ENCODE measurements at regions not wholly inside any gene's neighbourhood (a gene's known extent, or its start where the extent isn't known, plus 50 kb on each side); places are given as distances from the start of the nearest gene placed in this dataset.
"Not testable (repeated sequence)": the region's sequence is repeated elsewhere in the genome, so short reads cannot be mapped to it uniquely, and the experiment has no call there.

DNA sequence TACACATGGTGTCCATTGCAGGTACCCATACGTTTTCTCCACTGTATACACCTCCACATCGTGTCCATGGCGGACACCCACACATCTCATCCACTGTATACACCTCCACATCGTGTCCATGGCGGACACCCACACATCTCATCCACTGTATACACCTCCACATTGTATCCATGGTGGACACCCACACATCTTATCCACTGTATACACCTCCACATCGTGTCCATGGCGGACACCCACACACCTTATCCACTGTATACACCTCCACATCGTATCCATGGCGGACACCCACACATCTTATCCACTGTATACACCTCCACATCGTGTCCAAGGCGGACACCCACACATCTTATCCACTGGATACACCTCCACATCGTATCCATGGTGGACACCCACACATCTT lies 50.4 kb upstream of the TTC34 start:
- not testable (repeated sequence) for DNase-seq

GRCh38 chr1:2853711-2854110 lies 52.2 kb upstream of the TTC34 start:
- no peak for DNase-seq

DNA sequence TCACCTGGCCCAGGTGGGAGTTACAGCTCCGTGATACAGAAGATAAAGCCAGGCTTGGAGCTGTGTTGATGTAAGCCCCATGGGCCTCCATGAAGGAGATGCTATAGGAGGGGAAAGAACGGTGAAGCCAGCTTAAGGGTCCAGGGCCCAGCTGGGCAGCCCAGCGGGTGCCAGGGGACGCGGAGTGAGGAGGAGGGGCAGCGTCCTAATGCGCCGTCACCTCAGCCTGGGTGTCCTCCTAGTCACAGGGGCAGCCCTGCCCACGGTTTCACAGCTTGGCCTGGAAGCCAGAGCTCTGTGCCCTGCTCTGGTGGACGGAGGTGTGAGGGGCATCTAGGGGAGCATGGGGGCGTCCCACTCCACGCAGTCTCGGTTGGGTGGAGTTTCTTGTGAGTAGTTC lies 52.7 kb upstream of the TTC34 start:
- DNase-seq: no peak

GRCh38 chr1:2854611-2855010 lies 53.1 kb upstream of the TTC34 start:
- no peak for DNase-seq

DNA sequence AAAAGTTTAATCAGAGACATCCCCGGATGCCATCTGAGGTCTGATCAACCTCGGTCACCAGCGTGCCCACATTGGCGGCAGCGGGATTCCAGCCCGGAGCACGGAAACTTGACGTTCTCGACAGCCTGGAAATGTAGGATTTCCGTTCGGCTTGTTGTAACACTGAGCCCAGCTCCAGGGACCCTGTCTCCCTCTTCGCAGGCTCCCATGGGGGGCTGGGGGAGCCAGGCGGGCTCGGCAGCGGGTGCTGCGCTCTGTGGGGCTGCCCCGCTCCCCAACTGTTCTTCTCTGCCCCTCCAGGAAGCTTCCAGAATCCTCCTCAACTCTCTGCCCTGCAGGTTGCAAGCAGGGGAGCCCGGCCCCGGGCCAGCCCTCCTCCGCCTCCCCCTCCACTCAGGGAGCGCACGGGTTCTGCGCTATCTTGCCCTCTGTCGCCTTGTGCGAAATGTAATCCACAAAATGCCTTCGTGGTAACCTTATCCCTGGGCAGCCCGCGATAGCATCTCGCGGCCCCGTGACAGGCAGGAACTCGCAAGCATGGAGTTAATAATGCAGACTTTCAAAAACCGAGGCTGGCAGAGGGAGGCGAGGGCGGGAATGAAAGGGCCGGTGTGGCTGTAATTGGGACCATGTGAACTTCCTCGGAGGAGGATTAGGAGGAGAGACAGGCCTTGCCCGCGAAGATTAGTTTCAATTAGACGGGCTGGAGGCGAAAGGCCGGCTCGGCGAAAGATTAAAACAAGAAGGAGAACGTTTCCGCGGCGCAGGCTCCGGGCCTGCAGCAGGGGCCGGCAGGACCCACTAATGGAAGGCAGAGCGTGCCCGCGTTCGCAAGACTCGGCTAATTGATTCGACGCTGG lies 53.9 kb upstream of the TTC34 start:
- DNase-seq: no peak

DNA sequence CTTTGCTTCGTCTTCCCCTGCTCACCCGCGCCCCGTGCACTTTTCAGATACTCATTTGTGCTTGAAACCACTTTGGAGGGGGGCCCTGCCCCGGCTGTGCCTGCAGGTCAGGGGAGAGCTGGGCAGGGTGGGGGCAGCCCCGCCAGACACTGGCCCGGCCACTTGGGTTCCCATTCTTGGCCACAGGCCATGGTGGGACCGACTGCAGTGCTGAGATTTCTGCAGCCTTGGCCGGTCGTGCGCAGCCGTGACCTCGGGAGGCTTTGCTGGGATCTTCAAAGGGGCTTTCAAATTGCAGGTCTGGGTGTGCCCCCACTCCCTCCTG lies 54.5 kb upstream of the TTC34 start:
- no peak for DNase-seq

- DNase-seq: no peak
Observed at GRCh38 chr1:2856676-2857375, 55.3 kb upstream of the TTC34 start.

GRCh38 chr1:2857521-2857920 lies 56.0 kb upstream of the TTC34 start:
- DNase-seq: no peak

GRCh38 chr1:2858676-2859075 lies 57.2 kb upstream of the TTC34 start:
- no peak for DNase-seq

GRCh38 chr1:2859219-2859880 lies 57.9 kb upstream of the TTC34 start:
- DNase-seq: no peak

GRCh38 chr1:2859881-2860430 lies 58.5 kb upstream of the TTC34 start:
- no peak for DNase-seq

GRCh38 chr1:2860476-2861142 lies 59.1 kb upstream of the TTC34 start:
- DNase-seq: no peak

DNA sequence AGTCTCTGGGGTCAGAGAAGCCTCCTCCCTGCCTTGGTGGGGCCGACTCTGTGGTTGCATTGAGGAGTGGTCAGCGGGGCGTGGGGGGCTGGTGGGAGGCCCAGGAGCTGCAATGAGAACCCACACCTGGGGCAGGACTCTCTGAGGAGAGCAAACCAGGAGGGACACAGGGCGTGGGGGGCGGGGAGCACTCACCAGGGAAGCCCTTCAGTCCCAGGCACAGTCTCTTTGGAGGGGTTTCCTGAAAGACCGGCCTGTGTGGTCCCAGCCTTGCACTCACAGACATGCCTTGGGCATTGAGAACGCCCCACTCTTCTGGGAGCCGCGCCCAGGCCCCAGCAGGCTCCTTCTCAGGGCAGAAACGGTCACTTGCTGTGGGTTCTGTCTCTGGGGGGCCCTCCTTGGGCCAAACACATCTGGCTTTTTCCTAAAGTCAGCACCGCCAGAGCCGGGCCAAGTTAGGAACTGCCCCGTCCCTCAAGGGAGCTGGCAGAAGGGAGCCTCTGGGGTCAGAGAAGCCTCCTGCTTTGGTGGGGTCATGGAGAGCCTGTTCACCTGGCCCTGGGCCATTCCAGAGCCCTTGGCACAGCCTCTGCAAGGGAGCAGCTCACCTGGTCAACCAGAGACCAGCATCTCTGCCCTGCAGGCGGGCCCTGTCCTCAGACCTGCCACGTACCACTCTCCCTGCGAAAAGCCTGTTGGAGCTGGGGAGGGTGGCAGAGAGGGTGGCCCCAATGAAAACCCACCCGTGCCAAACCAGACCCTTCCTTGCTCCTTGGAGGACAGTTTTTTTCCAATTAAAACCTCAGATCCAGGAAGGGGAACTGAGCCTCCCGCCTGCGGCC lies 59.9 kb upstream of the TTC34 start:
- DNase-seq: no peak

DNA sequence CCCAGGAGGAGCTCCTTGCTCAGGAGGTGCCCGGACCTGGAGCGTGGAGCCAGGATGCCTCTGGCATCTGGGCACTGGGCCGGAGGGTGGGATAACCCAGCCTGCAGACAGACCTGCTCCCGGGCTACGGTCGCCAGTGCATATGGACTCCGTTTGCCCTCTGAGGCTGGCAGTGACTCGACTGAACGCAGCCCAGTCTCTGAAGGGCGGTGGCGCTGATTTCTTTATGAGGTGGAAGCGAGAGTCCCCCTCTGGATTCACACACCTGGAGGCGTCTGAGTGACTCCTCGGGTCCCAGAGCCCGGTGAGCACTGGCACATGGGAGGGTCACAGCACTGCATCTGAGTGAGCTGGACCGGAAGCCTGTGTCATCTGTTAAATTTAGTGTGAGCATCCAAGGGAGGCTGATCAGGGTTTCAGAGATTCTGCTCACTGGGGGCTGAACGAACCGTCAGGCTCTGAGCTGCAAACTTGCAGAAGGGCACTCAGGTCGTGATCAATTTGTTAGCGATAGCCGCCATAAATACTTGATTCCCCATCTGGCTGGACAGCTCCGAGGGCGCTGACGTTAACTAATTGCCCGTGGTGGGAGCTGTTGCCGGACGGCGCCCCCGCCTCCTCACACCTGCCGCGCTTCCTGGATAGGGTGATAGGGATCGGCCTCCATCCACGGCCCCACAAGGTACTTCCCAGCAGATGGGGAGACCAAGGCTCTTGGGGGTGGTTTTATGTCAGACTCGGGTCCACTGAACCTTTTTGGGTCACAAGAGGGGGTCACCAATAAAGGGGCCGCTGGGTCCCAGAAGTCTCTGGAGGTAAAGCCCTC lies 60.7 kb upstream of the TTC34 start:
- no peak for DNase-seq

DNA sequence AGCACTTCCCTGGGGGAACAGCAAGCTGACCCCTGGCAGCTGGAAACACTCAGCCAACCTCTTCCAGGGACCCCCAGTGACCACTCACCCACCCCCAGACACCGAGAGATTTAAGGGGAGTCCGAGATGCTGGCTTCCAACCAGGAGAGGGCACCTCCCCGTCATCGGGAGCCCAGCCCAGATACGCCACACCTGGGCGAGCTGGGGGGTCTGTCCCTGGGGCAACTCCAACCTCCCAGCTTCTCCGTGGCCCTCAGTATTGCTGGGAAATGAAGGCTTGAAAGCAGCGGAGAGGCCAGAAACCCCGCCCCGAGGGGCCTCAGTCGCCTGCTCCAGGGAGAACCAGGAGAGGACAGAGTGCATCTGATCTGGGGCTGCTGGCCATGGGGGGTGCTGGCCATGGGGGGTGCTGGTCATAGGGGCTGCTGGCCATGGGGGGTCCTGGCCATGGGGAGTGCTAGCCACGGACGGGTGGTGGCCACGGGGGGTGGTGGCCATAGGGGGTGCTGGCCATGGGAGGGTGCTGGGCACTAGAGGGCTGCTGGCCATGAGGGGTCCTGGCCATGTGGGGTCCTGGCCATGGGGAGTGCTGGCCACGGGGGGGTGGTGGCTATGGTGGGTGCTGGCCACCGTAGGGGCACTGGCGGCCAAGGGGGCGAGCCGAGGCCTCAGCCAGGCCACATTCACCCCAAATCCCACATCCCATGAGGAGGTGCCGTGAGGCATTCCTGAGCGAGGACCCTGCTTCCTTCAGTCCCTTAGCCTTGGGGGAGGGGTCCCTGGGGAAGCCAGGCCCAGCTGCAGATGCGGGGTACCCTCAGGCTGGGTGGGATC lies 61.5 kb upstream of the TTC34 start:
- no peak for DNase-seq

DNA sequence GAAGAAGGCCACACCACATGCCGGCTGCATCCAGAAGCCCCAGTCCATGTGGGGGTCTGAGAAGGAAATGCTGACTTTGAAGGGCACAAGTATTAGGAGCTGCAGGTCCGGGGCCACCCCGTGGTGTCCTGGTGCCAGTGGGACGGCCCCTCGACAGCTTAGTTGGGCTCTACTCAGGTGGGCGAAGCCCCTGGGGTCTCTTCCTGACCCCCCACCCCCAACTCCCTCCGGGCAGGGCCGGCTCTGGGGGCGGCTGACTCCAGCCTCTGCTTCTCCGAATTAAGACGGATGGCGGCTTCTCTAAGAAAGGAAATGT lies 62.1 kb upstream of the TTC34 start:
- no peak for DNase-seq

DNA sequence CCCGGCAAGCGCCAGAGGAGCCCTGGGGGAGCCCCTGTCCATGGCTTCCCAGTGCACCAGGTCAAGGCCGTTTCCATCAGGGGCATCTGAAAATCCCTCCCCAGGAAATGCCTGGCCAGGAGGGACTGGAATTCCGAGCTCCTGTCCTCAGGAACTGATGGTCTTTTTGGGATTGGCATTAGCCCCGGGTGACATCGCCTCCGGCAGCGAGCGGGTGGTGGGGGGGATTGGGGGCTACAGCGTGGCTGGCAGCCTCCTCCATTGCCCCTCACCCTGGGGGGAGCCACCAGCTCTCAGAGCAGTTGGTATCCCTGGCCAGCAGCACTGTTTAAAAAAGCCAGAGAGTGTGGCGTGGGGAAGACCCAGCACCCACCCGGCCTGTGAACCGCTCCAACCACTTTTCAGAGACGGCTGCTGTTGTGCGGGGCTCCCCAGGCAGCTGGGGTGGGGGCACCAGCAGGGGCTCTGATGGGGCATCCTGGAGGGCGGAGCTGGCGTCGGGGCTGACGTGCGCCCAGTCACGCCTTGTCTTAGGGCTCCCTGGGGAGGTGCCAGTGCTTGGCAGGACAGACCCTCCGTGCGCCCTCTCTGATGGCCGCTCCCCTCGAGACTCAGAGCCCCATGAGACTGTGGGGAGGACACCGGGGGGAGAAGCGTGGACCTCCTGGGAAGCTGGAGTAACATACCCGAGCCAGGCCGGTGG lies 62.9 kb upstream of the TTC34 start:
- DNase-seq: no peak

DNA sequence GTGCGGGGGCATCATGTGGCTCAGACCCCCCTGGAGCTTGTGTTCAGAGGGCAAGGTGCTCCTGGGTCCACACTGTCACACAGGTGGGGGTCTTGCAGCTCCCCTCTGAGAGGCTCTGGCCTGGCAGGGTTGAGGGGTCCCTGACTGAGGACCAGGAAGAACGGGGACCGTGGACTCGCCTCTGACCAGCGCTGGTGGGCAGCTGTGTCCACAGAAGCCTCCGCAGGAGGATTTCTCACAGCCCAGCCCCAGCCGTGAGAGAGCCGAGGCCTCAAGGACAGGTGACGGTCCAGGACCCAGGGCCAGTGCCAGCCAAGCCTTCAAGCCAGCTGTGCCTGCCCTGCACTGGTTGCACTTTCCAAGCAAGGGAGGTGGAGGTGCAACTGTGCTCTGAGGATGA lies 63.5 kb upstream of the TTC34 start:
- DNase-seq: no peak

DNA sequence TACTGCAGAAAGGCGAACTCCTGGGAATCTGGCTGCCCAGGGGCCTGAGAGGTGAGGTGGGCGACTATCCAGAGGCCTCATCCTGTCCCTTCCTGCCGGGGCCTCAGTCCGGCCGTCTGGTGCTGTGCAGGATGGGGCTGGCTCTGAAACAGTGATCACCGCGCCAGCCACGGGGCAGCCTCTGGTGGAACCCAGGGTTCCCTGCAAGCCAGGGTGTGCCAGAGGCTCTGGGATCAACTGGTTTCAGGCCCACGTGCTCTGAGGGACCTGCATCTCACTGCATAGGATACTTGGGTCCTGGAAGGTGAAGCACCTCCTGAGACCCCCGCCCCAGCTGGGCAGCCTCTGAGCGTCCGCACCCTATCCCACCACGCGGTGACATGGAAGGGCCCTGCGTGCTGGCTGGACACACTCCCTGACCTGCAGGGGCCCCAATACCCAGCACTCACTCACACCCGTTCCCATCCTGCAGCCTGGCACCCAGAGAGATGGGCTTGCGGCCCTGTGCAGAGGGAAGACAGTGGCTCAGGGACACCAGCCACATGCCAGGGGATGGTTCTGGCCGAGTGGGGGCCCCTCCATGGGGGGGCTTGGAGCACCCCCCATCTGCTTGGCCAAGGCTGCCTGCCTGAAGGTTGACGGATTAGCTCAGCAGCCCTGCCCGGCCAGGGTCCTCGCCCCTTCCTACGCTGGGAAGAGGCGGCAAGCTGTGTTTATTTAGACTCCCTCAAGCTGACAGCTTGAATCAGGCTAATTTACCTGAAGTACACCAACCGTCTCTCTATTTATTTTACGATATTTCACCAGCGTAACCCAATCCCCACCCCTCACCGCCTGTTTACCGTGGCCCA lies 64.3 kb upstream of the TTC34 start:
- no peak for DNase-seq

Measured in femur (tissue), 1 donor.